GM12873 (cell line): ENCODE measurements at regions not wholly inside any gene's neighbourhood (a gene's known extent, or its start where the extent isn't known, plus 50 kb on each side); places are given as distances from the start of the nearest gene placed in this dataset.

Experiments used
- CTCF ChIP-seq: IDR thresholded peaks from 2 replicates; pipeline ENCODE4 v1.5.1; 2012; ENCODE audit warnings: low read depth, mild to moderate bottlenecking, moderate library complexity, low read length, control low read depth; ENCODE audit not compliant: insufficient read depth; ENCODE audit errors: missing control alignments

GRCh38 chr2:6222296-6222695 is 530.1 kb downstream of the SOX11 start:
- TF ChIP-seq CTCF = no peak

DNA sequence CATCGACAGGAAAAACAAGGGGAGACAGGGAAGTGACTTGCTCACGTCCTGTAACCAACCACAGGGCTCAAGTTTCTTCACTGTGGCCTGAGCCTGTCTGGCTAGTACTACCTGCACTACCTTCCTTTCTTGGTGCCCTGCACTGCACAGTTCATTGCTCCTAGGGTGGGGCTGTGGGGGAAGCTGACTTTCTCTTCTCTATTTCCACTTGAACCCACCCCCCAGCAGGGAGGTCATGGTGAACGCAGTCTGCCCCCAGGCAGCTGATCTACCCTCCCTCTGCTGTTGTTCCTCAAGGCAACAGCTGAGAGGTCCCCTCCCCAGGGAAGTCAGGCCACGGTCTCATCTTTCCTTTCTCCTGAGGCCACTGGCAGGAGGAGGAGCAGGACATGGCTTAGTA is 532.1 kb downstream of the SOX11 start:
- TF ChIP-seq CTCF = no peak

GRCh38 chr2:6228251-6228650 is 536.1 kb downstream of the SOX11 start:
- TF ChIP-seq CTCF = no peak

DNA sequence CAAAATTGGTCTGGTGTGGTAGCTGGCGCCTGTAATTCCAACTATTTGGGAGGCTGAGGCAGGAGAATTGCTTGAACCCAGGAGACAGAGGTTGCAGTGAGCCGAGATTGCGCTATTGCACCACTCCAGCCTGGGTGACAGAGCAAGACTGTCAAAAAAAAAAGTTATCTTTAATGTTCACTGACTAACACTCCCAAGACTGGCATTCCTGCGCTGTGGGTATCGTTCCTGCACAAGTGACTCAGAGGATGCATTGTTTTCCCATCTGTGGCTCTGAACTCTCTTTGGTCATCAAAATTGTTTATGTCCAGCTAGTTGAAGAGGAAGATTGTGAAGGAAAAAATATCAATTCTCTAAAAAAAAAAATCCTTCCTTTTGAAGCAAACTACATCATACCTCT is 539.0 kb downstream of the SOX11 start:
- no peak for TF ChIP-seq CTCF

- no peak for TF ChIP-seq CTCF
Observed at GRCh38 chr2:6233993-6234392, 541.8 kb downstream of the SOX11 start.

DNA sequence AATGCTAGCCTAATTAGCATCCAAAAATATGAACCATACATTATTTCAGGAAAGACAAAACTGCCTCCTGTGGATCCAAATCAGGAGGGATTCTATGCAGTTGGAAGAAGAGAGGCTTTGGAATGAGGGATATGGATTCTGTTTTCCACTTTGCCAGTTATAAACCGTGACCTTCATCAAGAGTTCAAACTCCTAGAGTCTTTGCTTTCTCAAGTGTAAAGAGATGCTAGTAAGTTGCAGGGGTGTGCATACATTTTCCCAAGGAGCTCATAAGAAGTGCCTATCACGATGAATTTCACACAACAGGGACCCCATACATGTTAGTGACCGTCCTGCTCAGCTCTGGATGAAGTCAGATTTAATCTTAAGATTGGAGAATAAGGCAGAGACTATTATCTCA is 542.5 kb downstream of the SOX11 start:
- TF ChIP-seq CTCF = no peak

GRCh38 chr2:6236317-6236716 is 544.1 kb downstream of the SOX11 start:
- TF ChIP-seq CTCF = no peak
